Astrocyte (in vitro differentiated cells and primary cell): ENCODE measurements at regions not wholly inside any gene's neighbourhood (a gene's known extent, or its start where the extent isn't known, plus 50 kb on each side); places are given as distances from the start of the nearest gene placed in this dataset.

ENCODE experiments used
- DNase-seq: peaks from one replicate; pipeline ENCODE4 v3.0.0-alpha.2; 2010; ENCODE audit warnings: low read depth
- FAIRE-seq: peaks from 2 replicates; lab custom pipeline; 2011; peaks lifted over from hg19 to GRCh38; lab: Jason Lieb, UNC
- H2AFZ ChIP-seq: 2 replicates; pipeline ENCODE4 v1.6.0; 2012; ENCODE audit warnings: low read depth, low read length, inconsistent platforms
- H3K27ac ChIP-seq: 2 replicates; pipeline ENCODE4 v1.5.1; 2011; ENCODE audit warnings: low read depth, low read length, inconsistent platforms
- H3K27me3 ChIP-seq: 2 replicates; pipeline ENCODE4 v1.6.0; 2011; ENCODE audit warnings: low read length, inconsistent platforms; ENCODE audit not compliant: insufficient read depth
- H3K36me3 ChIP-seq: 2 replicates; pipeline ENCODE4 v1.5.1; 2011; ENCODE audit warnings: low read length, inconsistent platforms; ENCODE audit not compliant: insufficient read depth
- H3K4me1 ChIP-seq: 2 replicates; pipeline ENCODE4 v1.5.1; 2011; ENCODE audit warnings: low read length, inconsistent platforms; ENCODE audit not compliant: insufficient read depth
- H3K4me2 ChIP-seq: 2 replicates; pipeline ENCODE4 v1.6.0; 2012; ENCODE audit warnings: low read length, inconsistent platforms
- H3K4me3 ChIP-seq: 2 replicates; pipeline ENCODE4 v1.5.1; 2011; ENCODE audit warnings: low read depth, mild to moderate bottlenecking, low read length, inconsistent platforms; ENCODE audit not compliant: insufficient read depth
- H3K79me2 ChIP-seq: 2 replicates; pipeline ENCODE4 v1.6.0; 2012; ENCODE audit warnings: mild to moderate bottlenecking, low read length, inconsistent platforms; ENCODE audit not compliant: insufficient read depth
- H3K9ac ChIP-seq: 2 replicates; pipeline ENCODE4 v1.6.0; 2012; ENCODE audit warnings: mild to moderate bottlenecking, low read length, inconsistent platforms
- H3K9me3 ChIP-seq: 2 replicates; pipeline ENCODE4 v1.5.1; 2012; ENCODE audit warnings: low read depth, mild to moderate bottlenecking, low read length, inconsistent platforms; ENCODE audit not compliant: insufficient read depth
- H4K20me1 ChIP-seq: 2 replicates; pipeline ENCODE4 v1.6.0; 2012; ENCODE audit warnings: low read length, inconsistent platforms; ENCODE audit not compliant: insufficient read depth
- H3K27ac Mint-ChIP-seq: one replicate; pipeline ENCODE4 v1.8.0; 2021; ENCODE audit warnings: mild to moderate bottlenecking, mixed read lengths; ENCODE audit not compliant: unreplicated experiment
- H3K27me3 Mint-ChIP-seq: one replicate; pipeline ENCODE4 v1.8.0; 2021; ENCODE audit warnings: low read depth, mixed read lengths; ENCODE audit not compliant: unreplicated experiment
- H3K36me3 Mint-ChIP-seq: one replicate; pipeline ENCODE4 v1.8.0; 2021; ENCODE audit warnings: low read depth, mixed read lengths; ENCODE audit not compliant: unreplicated experiment
- H3K4me1 Mint-ChIP-seq: one replicate; pipeline ENCODE4 v1.8.0; 2021; ENCODE audit warnings: low read depth, mixed read lengths; ENCODE audit not compliant: unreplicated experiment
- H3K4me3 Mint-ChIP-seq: one replicate; pipeline ENCODE4 v1.8.0; 2021; ENCODE audit warnings: mild to moderate bottlenecking, moderate library complexity, mixed read lengths; ENCODE audit not compliant: unreplicated experiment
- H3K9me3 Mint-ChIP-seq: one replicate; pipeline ENCODE4 v1.8.0; 2021; ENCODE audit warnings: mild to moderate bottlenecking, mixed read lengths; ENCODE audit not compliant: unreplicated experiment
- EZH2 ChIP-seq: IDR thresholded peaks from 2 replicates; pipeline ENCODE4 v1.6.1; 2012; ENCODE audit warnings: mild to moderate bottlenecking, low read length, inconsistent platforms; ENCODE audit not compliant: insufficient read depth
- TF ChIP-seq, protein P1 (sequence below): IDR thresholded peaks from 2 replicates; pipeline ENCODE4 v1.5.1; 2011; ENCODE audit warnings: low read depth, mild to moderate bottlenecking, inconsistent platforms, low read length, moderate library complexity; ENCODE audit not compliant: insufficient read depth

DNA sequence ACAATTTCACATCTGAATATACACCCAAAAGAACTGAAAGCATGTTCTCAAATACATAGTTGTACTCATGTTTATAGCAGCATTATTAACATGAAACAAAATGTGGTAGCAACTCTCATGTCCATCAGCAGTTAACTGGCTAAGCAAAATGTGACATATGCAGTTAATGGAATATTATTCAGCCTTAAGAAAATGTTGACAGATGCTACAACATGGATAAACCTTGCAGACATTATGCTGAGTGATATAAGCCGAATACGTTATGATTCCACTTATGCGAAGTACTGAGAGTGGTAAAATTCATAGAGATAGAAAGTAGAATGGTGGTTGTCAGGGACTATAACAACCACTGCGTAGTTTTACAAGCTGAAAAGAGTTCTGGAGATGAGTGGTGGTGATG is 1469.0 kb upstream of the ACO1 start:
- Histone ChIP-seq H4K20me1 (no peaks in the 10 kb centered on the region), H2AFZ (no peak overlapping the region), H3K36me3 (no peaks in the 10 kb centered on the region), H3K79me2 (no peaks in the 10 kb centered on the region), H3K4me1 (no peaks in the 10 kb centered on the region), H3K4me3 (no peak overlapping the region), H3K27me3 (no peaks in the 10 kb centered on the region), H3K9me3 (no peaks in the 10 kb centered on the region), H3K4me2 (no peak overlapping the region), H3K27ac (no peak overlapping the region), H3K9ac (no peak overlapping the region)
- FAIRE-seq (no peak), DNase-seq (no peak)
- Mint-ChIP-seq H3K27me3 (no peaks in the 10 kb centered on the region), H3K9me3 (no peaks in the 10 kb centered on the region), H3K4me1 (no peaks in the 10 kb centered on the region), H3K4me3 (no peak overlapping the region), H3K36me3 (no peaks in the 10 kb centered on the region), H3K27ac (no peak overlapping the region)
- TF ChIP-seq, protein P1, sequence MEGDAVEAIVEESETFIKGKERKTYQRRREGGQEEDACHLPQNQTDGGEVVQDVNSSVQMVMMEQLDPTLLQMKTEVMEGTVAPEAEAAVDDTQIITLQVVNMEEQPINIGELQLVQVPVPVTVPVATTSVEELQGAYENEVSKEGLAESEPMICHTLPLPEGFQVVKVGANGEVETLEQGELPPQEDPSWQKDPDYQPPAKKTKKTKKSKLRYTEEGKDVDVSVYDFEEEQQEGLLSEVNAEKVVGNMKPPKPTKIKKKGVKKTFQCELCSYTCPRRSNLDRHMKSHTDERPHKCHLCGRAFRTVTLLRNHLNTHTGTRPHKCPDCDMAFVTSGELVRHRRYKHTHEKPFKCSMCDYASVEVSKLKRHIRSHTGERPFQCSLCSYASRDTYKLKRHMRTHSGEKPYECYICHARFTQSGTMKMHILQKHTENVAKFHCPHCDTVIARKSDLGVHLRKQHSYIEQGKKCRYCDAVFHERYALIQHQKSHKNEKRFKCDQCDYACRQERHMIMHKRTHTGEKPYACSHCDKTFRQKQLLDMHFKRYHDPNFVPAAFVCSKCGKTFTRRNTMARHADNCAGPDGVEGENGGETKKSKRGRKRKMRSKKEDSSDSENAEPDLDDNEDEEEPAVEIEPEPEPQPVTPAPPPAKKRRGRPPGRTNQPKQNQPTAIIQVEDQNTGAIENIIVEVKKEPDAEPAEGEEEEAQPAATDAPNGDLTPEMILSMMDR: no peak
- TF ChIP-seq EZH2: no peak

DNA sequence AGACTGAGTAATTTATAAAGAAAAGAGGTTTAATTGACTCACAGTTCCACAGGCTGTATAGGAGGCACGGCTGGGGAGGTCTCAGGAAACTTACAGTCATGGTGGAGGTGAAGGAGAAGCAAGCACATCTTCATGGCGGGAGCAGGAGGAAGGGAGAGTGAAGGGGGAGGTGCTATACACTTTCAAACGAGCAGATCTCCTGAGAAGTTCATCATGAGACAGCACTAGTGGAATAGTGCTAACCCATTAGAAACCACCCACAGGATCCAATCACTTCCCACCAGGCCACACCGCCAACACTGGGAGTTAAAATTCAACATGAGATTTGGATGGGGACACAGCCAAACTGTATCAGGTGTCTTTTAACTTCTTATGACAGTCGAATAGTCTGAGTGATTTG is 1459.3 kb upstream of the ACO1 start:
- no peaks in the 10 kb centered on the region for H3K9me3 Mint-ChIP-seq
- H3K36me3 Mint-ChIP-seq: no peaks in the 10 kb centered on the region
- no peak for FAIRE-seq

DNA sequence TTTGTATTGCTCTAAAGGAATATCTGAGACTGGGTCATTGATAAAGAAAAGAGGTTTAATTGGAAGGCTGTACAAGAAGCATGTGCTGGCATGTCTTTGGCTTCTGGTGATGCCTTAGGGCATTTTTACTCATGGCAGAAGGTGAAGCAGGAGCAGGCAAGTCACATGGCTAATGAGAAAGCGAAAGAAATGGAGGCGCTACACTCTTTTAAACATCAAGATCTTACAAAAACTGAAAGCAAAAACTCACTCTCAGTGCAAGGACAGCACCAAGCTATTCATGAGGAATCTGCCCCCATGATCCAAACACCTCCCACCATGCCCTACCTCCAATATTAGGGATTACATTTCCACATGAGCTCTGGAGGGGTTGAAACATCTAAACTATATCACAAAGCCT is 1458.8 kb upstream of the ACO1 start:
- Mint-ChIP-seq H3K9me3 (no peaks in the 10 kb centered on the region), H3K27me3 (no peaks in the 10 kb centered on the region), H3K4me1 (no peaks in the 10 kb centered on the region), H3K27ac (no peak overlapping the region), H3K4me3 (no peak overlapping the region), H3K36me3 (no peaks in the 10 kb centered on the region)
- Histone ChIP-seq H3K4me2 (no peak overlapping the region), H3K9me3 (no peaks in the 10 kb centered on the region), H3K9ac (no peak overlapping the region), H3K4me1 (no peaks in the 10 kb centered on the region), H2AFZ (no peak overlapping the region), H3K4me3 (no peak overlapping the region), H3K27me3 (no peaks in the 10 kb centered on the region), H4K20me1 (no peaks in the 10 kb centered on the region), H3K27ac (no peak overlapping the region), H3K36me3 (no peaks in the 10 kb centered on the region), H3K79me2 (no peaks in the 10 kb centered on the region)
- TF ChIP-seq, protein P1: no peak
- no peak for TF ChIP-seq EZH2
- DNase-seq (no peak), FAIRE-seq (no peak)

More for the DNA sequence above, 1459.3 kb upstream of the ACO1 start:
- Histone ChIP-seq H2AFZ (no peak overlapping the region), H3K9ac (no peak overlapping the region), H3K27me3 (no peaks in the 10 kb centered on the region), H3K4me3 (no peak overlapping the region), H3K79me2 (no peaks in the 10 kb centered on the region), H3K9me3 (no peaks in the 10 kb centered on the region), H3K27ac (no peak overlapping the region), H3K36me3 (no peaks in the 10 kb centered on the region), H3K4me2 (no peak overlapping the region), H4K20me1 (no peaks in the 10 kb centered on the region), H3K4me1 (no peaks in the 10 kb centered on the region)
- no peak for DNase-seq
- H3K4me3 Mint-ChIP-seq: no peak overlapping the region
- no peaks in the 10 kb centered on the region for H3K4me1 Mint-ChIP-seq
- H3K27me3 Mint-ChIP-seq: no peaks in the 10 kb centered on the region
- TF ChIP-seq, protein P1: no peak
- no peak for TF ChIP-seq EZH2
- H3K27ac Mint-ChIP-seq: no peak overlapping the region
